SK-N-SH (cell line): ENCODE measurements at regions not wholly inside any gene's neighbourhood (a gene's known extent, or its start where the extent isn't known, plus 50 kb on each side); places are given as distances from the start of the nearest gene placed in this dataset.

Experiments
- CTCF ChIA-PET: fragments of 300-600, 350-600 bp; formaldehyde crosslinking; extraction: SDS; loops from one replicate; lab custom pipeline; 2021; lab: Yijun Ruan, JAX
- POLR2A ChIA-PET: fragments of 350-600 bp; sonication (Branson Sonifier 250); formaldehyde crosslinking; extraction: SDS; loops from one replicate; lab custom pipeline; 2020; ENCODE audit warnings: antibody characterized with exemption, inconsistent platforms; lab: Yijun Ruan, JAX
- DNase-seq: peaks from one replicate; pipeline ENCODE4 v3.0.0; 2012
- H2AFZ ChIP-seq: fragments of 200-600 bp; sonication (generic); 2 replicates; pipeline ENCODE4 v1.8.1; 2016; ENCODE audit warnings: antibody characterized with exemption, mild to moderate bottlenecking, low read depth
- H3F3A ChIP-seq: fragments of 200-600 bp; sonication (generic); replicated peaks from 2 replicates; pipeline ENCODE3; 2016; ENCODE audit warnings: antibody characterized with exemption, mild to moderate bottlenecking; ENCODE audit not compliant: insufficient read depth
- H3K27ac ChIP-seq, 2 experiments: fragments of 200-500 bp in 1 of 2; fragments of 200-600 bp in 1 of 2; sonication (Bioruptor generic) in 1 of 2; sonication (generic), shearing (Covaris generic) in 1 of 2; 2 replicates each; pipeline versions ENCODE4 v1.5.1 to v1.6.1; 2014 to 2016; ENCODE audit warnings: low read depth in 2 of 2, inconsistent platforms in 1 of 2, low read length in 1 of 2, mild to moderate bottlenecking in 1 of 2, mixed read lengths in 1 of 2
- H3K27me3 ChIP-seq: fragments of 200-600 bp; sonication (generic), shearing (Covaris generic); 2 replicates; pipeline ENCODE4 v1.6.1; 2016; ENCODE audit warnings: mixed run types; ENCODE audit not compliant: insufficient read depth
- H3K36me3 ChIP-seq, 2 experiments: fragments of 200-500 bp in 1 of 2; fragments of 200-600 bp in 1 of 2; sonication (Bioruptor generic) in 1 of 2; sonication (generic) in 1 of 2; replicated peaks in 1 of 2; 2 replicates each; pipeline versions ENCODE3 to v1.5.1; 2014 to 2016; ENCODE audit warnings: low read length in 1 of 2, mild to moderate bottlenecking in 1 of 2; ENCODE audit not compliant: insufficient read depth in 2 of 2, control insufficient read depth in 1 of 2
- H3K4me1 ChIP-seq, 2 experiments: fragments of 200-500 bp in 1 of 2; fragments of 200-600 bp in 1 of 2; sonication (Bioruptor generic) in 1 of 2; sonication (generic), shearing (Covaris generic) in 1 of 2; 2 replicates each; pipeline versions ENCODE4 v1.5.1 to v1.6.1; 2014 to 2016; ENCODE audit warnings: low read depth in 1 of 2, low read length in 1 of 2, mixed run types in 1 of 2; ENCODE audit not compliant: insufficient read depth in 2 of 2, control insufficient read depth in 1 of 2
- H3K4me2 ChIP-seq: fragments of 200-600 bp; sonication (generic), shearing (Covaris generic); 2 replicates; pipeline ENCODE4 v1.6.1; 2017; ENCODE audit warnings: mixed run types
- H3K4me3 ChIP-seq, 2 experiments: fragments of 200-500 bp in 1 of 2; fragments of 200-600 bp in 1 of 2; sonication (Bioruptor generic) in 1 of 2; sonication (generic), shearing (Covaris generic) in 1 of 2; 2 replicates each; pipeline versions ENCODE4 v1.5.1 to v1.8.1; 2014 to 2016; ENCODE audit warnings: low read depth in 2 of 2, inconsistent platforms in 1 of 2, low read length in 1 of 2, mild to moderate bottlenecking in 1 of 2, mixed read lengths in 1 of 2, moderate library complexity in 1 of 2
- H3K79me2 ChIP-seq: fragments of 200-600 bp; sonication (generic); 2 replicates; pipeline ENCODE4 v1.8.1; 2017; ENCODE audit warnings: mild to moderate bottlenecking; ENCODE audit not compliant: insufficient read depth
- H3K9ac ChIP-seq: fragments of 200-600 bp; sonication (generic); 2 replicates; pipeline ENCODE4 v1.6.1; 2017; ENCODE audit warnings: mixed run types
- H3K9me2 ChIP-seq: fragments of 200-600 bp; sonication (generic); 2 replicates; pipeline ENCODE4 v1.6.1; 2017; ENCODE audit warnings: mixed run types
- H3K9me3 ChIP-seq: fragments of 200-600 bp; sonication (generic); 2 replicates; pipeline ENCODE4 v1.6.1; 2017; ENCODE audit warnings: mixed run types, mild to moderate bottlenecking, moderate library complexity
- H4K20me1 ChIP-seq: fragments of 200-600 bp; sonication (generic); 2 replicates; pipeline ENCODE4 v1.6.1; 2017; ENCODE audit warnings: mild to moderate bottlenecking, mixed run types; ENCODE audit not compliant: insufficient read depth
- CHD2 ChIP-seq: fragments of 150-350 bp; IDR thresholded peaks from 2 replicates; pipeline ENCODE4 v1.6.1; 2018; ENCODE audit warnings: low read length; ENCODE audit not compliant: partially characterized antibody
- CTCF ChIP-seq: fragments of 200-600 bp; sonication (generic); IDR thresholded peaks from 2 replicates; pipeline ENCODE4 v1.6.1; 2017; ENCODE audit warnings: antibody characterized with exemption, mild to moderate bottlenecking, moderate library complexity
- EP300 ChIP-seq, 2 experiments: IDR thresholded peaks; 2 replicates each; pipeline versions ENCODE4 v1.4.0 to v1.6.1; 2012; ENCODE audit warnings: borderline replicate concordance in 1 of 2, low read depth in 1 of 2, low read length in 1 of 2
- EZH2phosphoT487 ChIP-seq: fragments of 200-600 bp; sonication (generic); IDR thresholded peaks from 2 replicates; pipeline ENCODE4 v1.6.1; 2017; ENCODE audit warnings: low read depth, mixed run types, mild to moderate bottlenecking, antibody characterized with exemption, moderate library complexity, borderline replicate concordance
- FOSL2 ChIP-seq: IDR thresholded peaks from 2 replicates; pipeline ENCODE4 v1.4.0; 2012; ENCODE audit warnings: low read depth, mild to moderate bottlenecking, moderate library complexity, borderline replicate concordance
- FOXJ3 ChIP-seq: sonication (generic); formaldehyde crosslinking; IDR thresholded peaks from 2 replicates; pipeline ENCODE4 v1.5.1; 2020; ENCODE audit warnings: mild to moderate bottlenecking, missing genetic modification reagents
- FOXM1 ChIP-seq: IDR thresholded peaks from 2 replicates; pipeline ENCODE4 v1.4.0; 2012; ENCODE audit warnings: low read depth, mild to moderate bottlenecking
- GABPA ChIP-seq: IDR thresholded peaks from 2 replicates; pipeline ENCODE4 v1.4.0; 2012; ENCODE audit warnings: low read depth, mild to moderate bottlenecking
- JUND ChIP-seq: IDR thresholded peaks from 2 replicates; pipeline ENCODE4 v1.4.0; 2012
- MXI1 ChIP-seq: IDR thresholded peaks from 2 replicates; pipeline ENCODE4 v1.6.1; 2012; ENCODE audit warnings: mild to moderate bottlenecking, low read depth, low read length, improper control_type of control experiment
- RAD21 ChIP-seq: IDR thresholded peaks from 2 replicates; pipeline ENCODE4 v1.6.1; 2012; ENCODE audit warnings: mild to moderate bottlenecking, low read length
- SMC3 ChIP-seq: IDR thresholded peaks from 2 replicates; pipeline ENCODE4 v1.6.1; 2012; ENCODE audit warnings: low read depth, low read length, improper control_type of control experiment
- TAF1 ChIP-seq: IDR thresholded peaks from 2 replicates; pipeline ENCODE4 v1.6.1; 2012; ENCODE audit warnings: low read depth, mild to moderate bottlenecking, low read length, moderate library complexity, borderline replicate concordance
- WGBS: methylation state at CpG from one replicate; pipeline ENCODE4 v1.1.6; 2017; ENCODE audit warnings: low lambda C conversion rate; 5-methylcytosine and 5-hydroxymethylcytosine counted together

DNA sequence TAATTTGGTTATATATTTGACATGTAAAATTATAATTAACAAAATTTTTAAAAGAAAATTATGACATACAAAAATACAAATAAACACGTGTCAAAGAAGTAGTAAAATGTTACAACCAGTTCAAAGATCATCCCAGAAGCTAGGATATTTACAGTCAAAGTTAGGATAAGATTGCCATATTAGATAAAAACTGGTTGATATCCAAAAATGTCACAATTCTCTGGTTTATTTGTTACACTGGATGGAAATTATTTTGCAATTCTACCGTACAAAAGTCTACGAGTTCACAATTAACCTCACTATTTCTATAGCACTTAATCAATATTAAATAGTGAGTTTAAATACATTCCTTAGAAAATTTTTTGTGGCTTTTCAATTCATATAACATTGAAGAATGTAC is 673.8 kb downstream of the GBE1 start:
- Histone ChIP-seq H3K27me3 (no peaks in the 10 kb centered on the region), H3K79me2 (no peaks in the 10 kb centered on the region), H3K4me1 (no peaks in the 10 kb centered on the region), H3K9me2 (no peaks in the 10 kb centered on the region), H2AFZ (no peak overlapping the region), H3K27ac (no peak overlapping the region)
- CTCF ChIA-PET: no interaction called here
- no peak for TF ChIP-seq EZH2phosphoT487
- no peak for TF ChIP-seq FOSL2
- TF ChIP-seq MXI1: no peak
- TF ChIP-seq FOXM1: no peak
- TF ChIP-seq SMC3: no peak
- TF ChIP-seq, all 33 proteins: peak for 0
- Histone ChIP-seq H3K9me3 (no peaks in the 10 kb centered on the region), H4K20me1 (no peaks in the 10 kb centered on the region), H3K9ac (no peak overlapping the region), H3K4me2 (no peak overlapping the region), H3K36me3 (no peaks in the 10 kb centered on the region), H3K4me3 (no peak overlapping the region), H3F3A (no peaks in the 10 kb centered on the region)
- POLR2A ChIA-PET: no interaction called here
- WGBS: 68% methylated on average over 3 of the region's 3 CpGs
- DNase-seq: no peak

GRCh38 chr3:81086348-81086747 is 675.1 kb downstream of the GBE1 start:
- Histone ChIP-seq H3K27ac (no peak overlapping the region), H3K4me1 (no peaks in the 10 kb centered on the region), H3F3A (no peaks in the 10 kb centered on the region), H4K20me1 (no peaks in the 10 kb centered on the region), H3K79me2 (no peaks in the 10 kb centered on the region), H2AFZ (no peak overlapping the region), H3K9me2 (no peaks in the 10 kb centered on the region), H3K9me3 (no peaks in the 10 kb centered on the region), H3K36me3 (no peaks in the 10 kb centered on the region), H3K4me3 (no peak overlapping the region), H3K27me3 (no peaks in the 10 kb centered on the region), H3K4me2 (no peak overlapping the region), H3K9ac (no peak overlapping the region)
- WGBS: 31% methylated on average over 2 of the region's 2 CpGs
- ChIA-PET POLR2A (no interaction called here), CTCF (no interaction called here)
- TF ChIP-seq CHD2: no peak
- no peak for TF ChIP-seq CTCF
- TF ChIP-seq FOSL2: no peak
- no peak for TF ChIP-seq FOXJ3 (CRISPR knock-in tag)
- no peak for TF ChIP-seq TAF1
- no peak for TF ChIP-seq SMC3
- TF ChIP-seq EP300 (IDR thresholded peaks at IDR 0.05; ENCODE audit: borderline replicate concordance in 1 of 2, low read depth in 1 of 2, low read length in 1 of 2): no peak
- TF ChIP-seq JUND: no peak
- no peak for TF ChIP-seq RAD21
- TF ChIP-seq GABPA: no peak
- no peak for DNase-seq
